ENCODE measurements at regions not wholly inside any gene's neighbourhood (a gene's known extent, or its start where the extent isn't known, plus 50 kb on each side); places are given as distances from the start of the nearest gene placed in this dataset.

GRCh38 chr20:7571521-7572055 is 368.7 kb downstream of the HAO1 start:
- DNase-seq = no peak

GRCh38 chr20:7579888-7580287 is 360.4 kb downstream of the HAO1 start:
- no peak for DNase-seq

- DNase-seq = no peak
Observed at GRCh38 chr20:7585126-7585679, 355.1 kb downstream of the HAO1 start.

- no peak for DNase-seq
Observed at GRCh38 chr20:7586481-7586880, 353.8 kb downstream of the HAO1 start.

- DNase-seq = no peak
Observed at GRCh38 chr20:7589164-7589563, 351.1 kb downstream of the HAO1 start.

DNA sequence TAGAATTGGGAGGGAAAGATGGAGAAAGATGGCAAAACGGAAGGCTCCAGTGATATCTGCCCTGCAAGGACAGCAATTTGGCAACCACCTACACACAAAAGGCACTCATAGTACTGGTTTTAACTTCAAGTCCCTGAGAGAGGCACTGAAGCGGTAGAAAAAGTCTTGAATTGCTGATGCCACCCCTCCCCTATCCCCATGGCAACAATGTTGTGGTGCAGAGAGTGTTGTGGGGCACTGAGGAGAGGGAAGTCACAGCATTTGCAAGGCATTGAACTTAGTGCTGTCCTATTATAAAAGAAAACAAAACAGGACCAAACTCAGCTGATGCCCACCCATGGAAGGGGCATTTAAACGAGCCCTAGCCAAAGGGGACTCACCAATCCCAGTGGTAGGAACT is 343.7 kb downstream of the HAO1 start:
- DNase-seq = no peak

GRCh38 chr20:7601431-7601830 is 338.8 kb downstream of the HAO1 start:
- DNase-seq = no peak

GRCh38 chr20:7606941-7607340 is 333.3 kb downstream of the HAO1 start:
- no peak for DNase-seq

- no peak for DNase-seq
Observed at GRCh38 chr20:7608250-7608649, 332.0 kb downstream of the HAO1 start.

- no peak for DNase-seq
Observed at GRCh38 chr20:7609251-7609650, 331.0 kb downstream of the HAO1 start.

DNA sequence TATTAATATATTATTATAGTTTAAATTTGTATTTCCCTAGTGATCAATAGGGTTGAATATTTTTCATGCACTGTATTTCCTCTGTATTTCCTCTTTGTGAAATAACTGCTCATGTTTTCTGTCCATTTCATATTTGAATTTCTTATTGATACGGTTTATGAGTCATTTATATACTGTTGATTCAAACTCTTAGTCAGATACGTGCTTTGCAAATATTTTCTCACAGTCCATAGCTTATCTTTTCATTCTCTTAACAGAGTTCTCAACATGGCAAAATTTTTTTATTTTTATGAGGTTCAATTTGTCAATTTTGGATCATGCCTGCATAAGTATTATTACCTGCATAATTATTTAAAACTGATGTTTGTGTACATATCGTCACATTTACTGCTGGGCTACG is 329.6 kb downstream of the HAO1 start:
- DNase-seq = no peak

GRCh38 chr20:7617797-7618196 is 322.5 kb downstream of the HAO1 start:
- no peak for DNase-seq

DNA sequence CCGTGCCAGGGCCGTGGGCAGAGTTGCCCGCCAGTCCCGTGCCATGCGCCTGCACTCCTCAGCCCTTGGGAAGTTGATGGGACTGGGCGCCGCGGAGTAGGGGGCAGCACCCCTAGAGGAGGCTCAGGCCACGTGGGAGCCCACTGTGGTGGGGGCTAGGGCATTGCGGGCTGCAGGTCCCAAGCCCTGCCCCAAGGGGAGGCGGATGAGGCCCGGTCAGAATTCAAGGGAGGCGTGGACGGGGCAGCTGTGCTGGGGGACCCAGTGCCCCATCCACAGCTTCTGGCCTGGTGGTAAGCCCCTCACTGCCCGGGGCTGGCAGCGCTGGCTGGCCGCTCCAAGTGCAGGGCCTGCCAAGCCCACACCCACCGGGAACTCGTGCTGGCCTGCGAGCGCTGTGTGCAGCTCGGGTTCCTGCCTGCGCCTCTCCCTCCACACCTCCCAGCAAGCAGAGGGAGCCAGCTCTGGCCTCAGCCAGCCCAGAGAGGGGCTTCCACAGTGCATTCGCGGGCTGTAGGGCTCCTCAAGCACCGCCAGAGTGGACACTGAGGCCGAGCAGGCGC is 317.8 kb downstream of the HAO1 start:
- DNase-seq = no peak

GRCh38 chr20:7624886-7625285 is 315.4 kb downstream of the HAO1 start:
- no peak for DNase-seq

DNA sequence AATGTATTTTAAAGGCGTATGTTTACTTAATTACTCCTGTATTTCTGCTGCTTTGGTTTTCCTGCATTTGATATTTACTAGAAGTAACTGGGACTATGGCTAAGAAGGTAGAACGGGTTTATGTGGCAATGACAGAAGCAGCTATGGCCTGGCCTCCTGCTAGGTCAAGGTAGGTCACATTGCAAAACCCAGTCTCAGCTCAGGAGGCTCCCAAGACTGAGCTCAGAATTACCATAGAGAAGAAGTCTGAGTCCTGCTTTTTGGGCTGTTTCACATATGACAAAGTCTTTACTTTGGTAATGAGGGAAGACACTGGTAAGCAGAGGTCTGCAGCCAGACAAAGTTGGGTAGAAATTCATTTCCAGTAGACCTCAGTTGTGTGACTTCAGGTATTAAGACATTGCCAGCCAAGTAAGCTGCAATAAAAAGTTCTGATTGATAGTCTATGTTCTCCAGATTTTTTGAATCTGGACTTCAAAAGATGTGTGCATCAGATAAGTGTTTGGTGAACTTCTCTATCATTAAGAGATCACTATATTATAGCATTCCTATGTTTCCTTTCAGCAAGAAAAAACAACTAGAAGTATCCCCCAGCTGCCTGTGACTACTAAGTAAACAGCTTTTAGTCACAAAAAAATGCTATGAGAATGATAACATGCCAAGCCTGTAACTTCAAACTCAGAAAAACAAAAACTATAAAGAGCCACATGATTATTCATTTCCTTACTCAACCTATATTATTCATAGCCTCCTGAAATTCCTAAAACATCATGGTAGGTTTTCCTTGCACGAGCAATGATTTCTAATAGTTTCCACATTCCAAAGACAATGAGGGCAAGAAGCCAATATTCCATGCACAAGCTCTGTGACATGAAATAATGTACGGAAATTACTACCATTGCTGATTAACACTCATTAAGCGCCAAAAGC is 312.3 kb downstream of the HAO1 start:
- no peak for DNase-seq

DNA sequence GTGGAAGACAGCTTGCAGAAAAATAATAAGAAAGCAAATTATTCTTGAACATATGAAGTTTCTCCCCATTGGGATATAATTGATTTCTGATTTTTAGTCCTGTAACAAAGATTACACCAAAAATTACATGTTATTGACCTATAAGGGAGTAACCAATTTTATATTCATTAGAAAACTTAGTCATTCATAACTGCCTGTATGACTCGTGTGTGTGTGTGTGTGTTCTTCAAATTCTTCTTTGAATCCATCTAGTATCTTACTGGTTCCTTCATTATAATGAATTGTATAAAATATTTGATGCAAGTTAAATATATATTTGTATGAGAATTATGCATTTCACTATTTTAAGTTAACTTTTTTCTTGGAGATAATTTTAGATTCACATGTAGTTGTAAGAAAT is 310.4 kb downstream of the HAO1 start:
- DNase-seq = no peak

DNA sequence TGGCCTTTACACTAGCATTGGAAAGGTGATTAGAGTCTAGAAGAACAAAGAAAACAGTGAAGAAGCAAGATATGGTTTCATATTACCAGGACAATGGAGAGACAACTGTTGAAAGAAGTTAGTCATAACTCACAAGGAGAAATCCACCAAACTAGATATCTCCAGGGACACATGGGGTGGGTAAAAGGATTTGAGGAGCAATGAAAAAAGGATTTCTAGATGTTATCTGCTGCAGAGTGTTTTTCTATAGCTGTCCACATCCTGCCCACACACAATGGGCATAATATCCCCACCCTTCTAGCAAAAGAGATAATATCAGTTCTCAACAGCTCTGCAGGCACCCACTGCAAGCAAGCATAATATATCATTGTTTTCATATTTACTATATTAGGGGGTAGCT is 303.1 kb downstream of the HAO1 start:
- DNase-seq = no peak

- DNase-seq = no peak
Observed at GRCh38 chr20:7650086-7650879, 290.0 kb downstream of the HAO1 start.

GRCh38 chr20:7654231-7654630 is 286.0 kb downstream of the HAO1 start:
- no peak for DNase-seq

- DNase-seq = no peak
Observed at GRCh38 chr20:7656687-7657467, 283.4 kb downstream of the HAO1 start.

DNA sequence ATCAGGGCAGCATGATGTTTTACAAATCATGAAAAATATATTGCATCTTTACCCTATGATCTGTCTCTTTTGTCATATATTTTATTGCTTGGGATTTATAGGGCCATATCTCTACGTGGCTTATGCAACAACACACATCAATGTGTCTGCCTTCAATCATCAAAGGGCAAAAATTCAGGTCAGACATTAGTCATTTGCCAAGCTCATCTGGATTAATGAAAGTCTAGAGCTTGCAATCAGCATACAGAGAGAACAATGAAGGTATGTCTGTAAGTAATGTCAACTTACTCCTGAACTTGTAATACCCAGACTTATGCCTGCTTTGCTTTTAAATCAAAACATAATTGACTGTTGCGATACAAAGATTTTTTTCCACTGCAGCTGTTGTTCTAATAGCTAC is 282.7 kb downstream of the HAO1 start:
- no peak for DNase-seq

DNA sequence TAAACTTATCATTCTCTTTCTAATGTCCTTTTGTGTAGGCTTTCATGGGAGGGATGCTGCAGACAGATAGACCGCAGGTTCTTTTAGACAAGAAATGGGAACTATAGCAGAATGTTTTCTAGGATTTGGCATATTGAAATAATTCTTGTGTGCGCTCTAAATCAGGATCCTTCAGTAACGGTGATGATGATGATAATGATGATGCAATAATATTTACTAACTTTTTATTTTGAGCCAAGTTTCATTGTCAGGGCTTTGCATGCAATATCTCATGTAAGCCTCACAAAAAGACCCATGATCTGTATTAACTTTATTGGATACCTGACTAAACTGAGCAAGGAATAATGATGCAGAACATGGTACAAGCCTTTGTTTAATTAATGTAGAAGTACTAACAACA is 280.1 kb downstream of the HAO1 start:
- DNase-seq = no peak

Data from NCI-H748 treated with DMSO at 0.1 percent for 48 hours (cell line).